HL-60 (cell line): ENCODE measurements at regions not wholly inside any gene's neighbourhood (a gene's known extent, or its start where the extent isn't known, plus 50 kb on each side); places are given as distances from the start of the nearest gene placed in this dataset.

Experiments used
- DNase-seq, 2 experiments: peaks; one replicate each; pipeline ENCODE4 v3.0.0-alpha.2; 2010 to 2020; ENCODE audit warnings: low read depth in 1 of 2, low spot score in 1 of 2
- H3K27ac ChIP-seq: fragments of 250-450 bp; sonication (Bioruptor Pico); replicated peaks from 2 replicates; pipeline ENCODE4 v1.5.1; 2020; ENCODE audit warnings: mild to moderate bottlenecking, moderate library complexity
- H3K27me3 ChIP-seq: fragments of 250-450 bp; sonication (Bioruptor Pico); 2 replicates; pipeline ENCODE4 v1.5.1; 2021; ENCODE audit warnings: mild to moderate bottlenecking, moderate library complexity; ENCODE audit not compliant: insufficient read depth, poor library complexity, severe bottlenecking
- H3K4me3 ChIP-seq: replicated peaks from 2 replicates; pipeline ENCODE4 v1.5.1; 2011; ENCODE audit warnings: mild to moderate bottlenecking, control low read depth, low read length; ENCODE audit not compliant: insufficient read depth
- GABPA ChIP-seq: IDR thresholded peaks from 2 replicates; pipeline ENCODE4 v1.6.1; 2012; ENCODE audit warnings: low read depth
- POLR2AphosphoS5 ChIP-seq: IDR thresholded peaks from 2 replicates; pipeline ENCODE4 v1.6.1; 2012; ENCODE audit warnings: low read depth
- SPI1 ChIP-seq: IDR thresholded peaks from 2 replicates; pipeline ENCODE4 v1.6.1; 2012; ENCODE audit warnings: low read depth, mild to moderate bottlenecking, borderline replicate concordance
- TF ChIP-seq, protein P1 (sequence below): IDR thresholded peaks from 2 replicates; pipeline ENCODE4 v1.6.1; 2012; ENCODE audit warnings: low read depth; ENCODE audit not compliant: insufficient replicate concordance
- TF ChIP-seq, protein P2 (sequence below): IDR thresholded peaks from one replicate; pipeline ENCODE4 v1.5.1; 2011; ENCODE audit warnings: low read length, control low read depth, inconsistent platforms; ENCODE audit not compliant: insufficient read depth

DNA sequence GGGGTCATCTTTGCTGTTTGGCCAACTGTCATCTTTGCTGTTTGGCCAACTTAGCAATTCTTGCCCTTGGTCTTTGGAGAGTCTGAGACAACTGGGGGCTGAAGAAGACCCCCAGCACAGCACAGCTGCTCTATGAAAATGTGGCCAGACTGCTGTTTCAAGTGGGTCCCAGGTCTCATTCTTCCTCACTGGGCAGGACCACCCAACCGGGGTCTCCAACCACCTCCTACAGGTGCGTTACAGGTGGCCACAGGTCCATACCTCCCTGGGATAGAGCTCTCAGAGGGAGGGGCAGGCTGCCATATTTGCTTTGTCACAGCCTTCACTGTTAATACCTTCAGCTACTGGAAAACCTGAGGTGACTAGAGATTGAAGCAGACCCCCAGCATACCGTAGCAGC is 82.1 kb upstream of the TCEAL2 start:
- TF ChIP-seq, protein P1, sequence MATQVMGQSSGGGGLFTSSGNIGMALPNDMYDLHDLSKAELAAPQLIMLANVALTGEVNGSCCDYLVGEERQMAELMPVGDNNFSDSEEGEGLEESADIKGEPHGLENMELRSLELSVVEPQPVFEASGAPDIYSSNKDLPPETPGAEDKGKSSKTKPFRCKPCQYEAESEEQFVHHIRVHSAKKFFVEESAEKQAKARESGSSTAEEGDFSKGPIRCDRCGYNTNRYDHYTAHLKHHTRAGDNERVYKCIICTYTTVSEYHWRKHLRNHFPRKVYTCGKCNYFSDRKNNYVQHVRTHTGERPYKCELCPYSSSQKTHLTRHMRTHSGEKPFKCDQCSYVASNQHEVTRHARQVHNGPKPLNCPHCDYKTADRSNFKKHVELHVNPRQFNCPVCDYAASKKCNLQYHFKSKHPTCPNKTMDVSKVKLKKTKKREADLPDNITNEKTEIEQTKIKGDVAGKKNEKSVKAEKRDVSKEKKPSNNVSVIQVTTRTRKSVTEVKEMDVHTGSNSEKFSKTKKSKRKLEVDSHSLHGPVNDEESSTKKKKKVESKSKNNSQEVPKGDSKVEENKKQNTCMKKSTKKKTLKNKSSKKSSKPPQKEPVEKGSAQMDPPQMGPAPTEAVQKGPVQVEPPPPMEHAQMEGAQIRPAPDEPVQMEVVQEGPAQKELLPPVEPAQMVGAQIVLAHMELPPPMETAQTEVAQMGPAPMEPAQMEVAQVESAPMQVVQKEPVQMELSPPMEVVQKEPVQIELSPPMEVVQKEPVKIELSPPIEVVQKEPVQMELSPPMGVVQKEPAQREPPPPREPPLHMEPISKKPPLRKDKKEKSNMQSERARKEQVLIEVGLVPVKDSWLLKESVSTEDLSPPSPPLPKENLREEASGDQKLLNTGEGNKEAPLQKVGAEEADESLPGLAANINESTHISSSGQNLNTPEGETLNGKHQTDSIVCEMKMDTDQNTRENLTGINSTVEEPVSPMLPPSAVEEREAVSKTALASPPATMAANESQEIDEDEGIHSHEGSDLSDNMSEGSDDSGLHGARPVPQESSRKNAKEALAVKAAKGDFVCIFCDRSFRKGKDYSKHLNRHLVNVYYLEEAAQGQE = no peak
- TF ChIP-seq GABPA = no peak
- TF ChIP-seq SPI1 = no peak
- TF ChIP-seq, protein P2, sequence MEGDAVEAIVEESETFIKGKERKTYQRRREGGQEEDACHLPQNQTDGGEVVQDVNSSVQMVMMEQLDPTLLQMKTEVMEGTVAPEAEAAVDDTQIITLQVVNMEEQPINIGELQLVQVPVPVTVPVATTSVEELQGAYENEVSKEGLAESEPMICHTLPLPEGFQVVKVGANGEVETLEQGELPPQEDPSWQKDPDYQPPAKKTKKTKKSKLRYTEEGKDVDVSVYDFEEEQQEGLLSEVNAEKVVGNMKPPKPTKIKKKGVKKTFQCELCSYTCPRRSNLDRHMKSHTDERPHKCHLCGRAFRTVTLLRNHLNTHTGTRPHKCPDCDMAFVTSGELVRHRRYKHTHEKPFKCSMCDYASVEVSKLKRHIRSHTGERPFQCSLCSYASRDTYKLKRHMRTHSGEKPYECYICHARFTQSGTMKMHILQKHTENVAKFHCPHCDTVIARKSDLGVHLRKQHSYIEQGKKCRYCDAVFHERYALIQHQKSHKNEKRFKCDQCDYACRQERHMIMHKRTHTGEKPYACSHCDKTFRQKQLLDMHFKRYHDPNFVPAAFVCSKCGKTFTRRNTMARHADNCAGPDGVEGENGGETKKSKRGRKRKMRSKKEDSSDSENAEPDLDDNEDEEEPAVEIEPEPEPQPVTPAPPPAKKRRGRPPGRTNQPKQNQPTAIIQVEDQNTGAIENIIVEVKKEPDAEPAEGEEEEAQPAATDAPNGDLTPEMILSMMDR = no peak
- no peak for TF ChIP-seq POLR2AphosphoS5
- Histone ChIP-seq H3K27me3 (no peaks in the 10 kb centered on the region), H3K27ac (no peak overlapping the region), H3K4me3 (no peak overlapping the region)
- no peak for DNase-seq

DNA sequence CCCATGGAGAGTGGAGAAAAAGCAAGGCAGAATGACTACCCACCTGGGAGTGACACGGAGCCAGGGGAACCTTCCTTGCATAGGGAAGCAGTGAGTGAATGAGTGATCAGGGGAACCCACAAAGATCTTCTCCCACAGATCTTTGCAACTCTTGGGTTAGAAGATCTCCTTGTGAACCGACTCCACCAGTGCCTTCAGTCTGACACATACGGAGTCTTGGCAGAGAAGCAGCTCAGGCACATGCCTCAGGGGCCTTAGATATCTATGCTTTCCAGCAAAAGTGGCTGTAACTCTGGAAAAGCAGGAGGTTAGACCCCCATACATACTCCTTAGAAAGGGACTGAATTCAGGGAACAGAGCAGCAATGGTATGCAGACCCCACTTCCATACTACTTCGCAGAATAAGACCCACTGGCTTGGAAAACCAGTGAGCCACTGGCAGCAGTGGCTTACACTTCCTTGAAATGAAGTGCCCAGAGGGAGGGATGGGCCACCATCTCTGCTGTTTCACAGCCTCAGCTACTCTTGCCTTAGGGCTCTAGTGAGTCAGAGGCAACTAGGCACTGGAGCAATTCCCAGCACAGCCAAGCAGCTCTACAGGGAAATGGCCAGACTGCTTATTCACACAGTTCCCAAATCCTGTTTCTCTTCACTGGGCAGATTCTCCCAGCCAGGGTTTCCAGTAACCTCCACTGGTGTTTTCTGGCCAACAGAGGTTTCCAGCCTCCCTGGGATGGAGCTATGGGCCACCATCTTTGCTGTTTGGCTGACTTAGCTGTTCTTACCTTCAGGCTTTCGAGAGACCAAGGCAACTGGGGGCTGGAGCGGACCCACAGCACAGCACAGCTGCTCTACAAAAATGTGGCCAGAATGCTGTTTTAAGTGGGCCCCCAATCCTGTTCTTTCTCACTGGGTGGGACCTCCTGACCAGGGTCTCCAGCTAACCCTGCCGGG is 82.8 kb upstream of the TCEAL2 start:
- Histone ChIP-seq H3K27me3 (no peaks in the 10 kb centered on the region), H3K27ac (no peak overlapping the region), H3K4me3 (no peak overlapping the region)
- TF ChIP-seq GABPA (no peak), POLR2AphosphoS5 (no peak), SPI1 (no peak)
- TF ChIP-seq, protein P1 = no peak
- TF ChIP-seq, protein P2 = no peak
- DNase-seq = no peak

DNA sequence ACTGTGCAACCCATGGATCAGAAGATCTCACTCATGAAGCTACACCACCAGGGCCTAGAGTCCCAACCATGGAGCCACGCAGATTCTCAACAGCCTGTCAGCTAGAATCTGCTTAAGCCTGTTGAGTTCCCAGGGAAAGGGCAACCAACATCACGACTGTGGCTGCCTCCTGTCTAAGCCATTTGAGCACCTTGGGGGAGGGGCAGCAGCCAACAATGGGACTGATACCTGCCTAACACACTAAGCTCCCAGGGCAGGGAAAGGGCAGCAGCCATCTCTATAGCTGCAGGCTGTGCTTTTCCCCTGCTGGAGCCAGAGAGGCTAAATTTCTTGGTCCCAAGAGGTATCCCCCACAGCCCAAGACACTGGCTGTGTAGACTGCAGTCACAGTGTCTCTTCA is 96.5 kb upstream of the TCEAL2 start:
- TF ChIP-seq, protein P2 = no peak
- TF ChIP-seq GABPA (no peak), SPI1 (no peak), POLR2AphosphoS5 (no peak)
- TF ChIP-seq, protein P1 = no peak
- no peak overlapping the region for H3K4me3 ChIP-seq
- H3K27me3 ChIP-seq = no peaks in the 10 kb centered on the region
- H3K27ac ChIP-seq = no peak overlapping the region
- DNase-seq = no peak
